CD8-positive, alpha-beta memory T cell (primary cell): ENCODE measurements at regions not wholly inside any gene's neighbourhood (a gene's known extent, or its start where the extent isn't known, plus 50 kb on each side); places are given as distances from the start of the nearest gene placed in this dataset.
"Not testable (repeated sequence)": the region's sequence is repeated elsewhere in the genome, so short reads cannot be mapped to it uniquely, and the experiment has no call there.

Source experiments
- CTCF ChIA-PET: fragments of 350-600 bp; sonication (Branson Sonifier 250); formaldehyde crosslinking; loops from one replicate; lab custom pipeline; 2021; ENCODE audit warnings: antibody characterized with exemption; lab: Charles Lee
- POLR2A ChIA-PET: fragments of 350-600 bp; sonication (Branson Sonifier 250); formaldehyde crosslinking; loops from one replicate; lab custom pipeline; 2021; ENCODE audit warnings: antibody characterized with exemption; lab: Charles Lee
- DNase-seq, 5 donors: peaks; one replicate each; pipeline versions ENCODE4 v3.0.0 to v3.0.0-alpha.2; 2020 to 2022; ENCODE audit warnings: mixed read lengths in 1 of 5
- H3K27ac ChIP-seq: one replicate; pipeline ENCODE4 v1.7.0; 2013; ENCODE audit warnings: low read depth, mild to moderate bottlenecking, low read length, moderate library complexity
- H3K27me3 ChIP-seq: 2 replicates; pipeline ENCODE4 v1.7.0; 2013; ENCODE audit warnings: low read length, mild to moderate bottlenecking; ENCODE audit not compliant: insufficient read depth, poor library complexity, severe bottlenecking
- H3K36me3 ChIP-seq: 2 replicates; pipeline ENCODE4 v1.7.0; 2013; ENCODE audit warnings: mild to moderate bottlenecking, low read length, moderate library complexity; ENCODE audit not compliant: insufficient read depth
- H3K4me1 ChIP-seq: 2 replicates; pipeline ENCODE4 v1.7.0; 2013; ENCODE audit warnings: mild to moderate bottlenecking, low read length, moderate library complexity; ENCODE audit not compliant: insufficient read depth
- H3K4me3 ChIP-seq: 2 replicates; pipeline ENCODE4 v1.7.0; 2013; ENCODE audit warnings: mild to moderate bottlenecking, low read length
- H3K9me3 ChIP-seq: 2 replicates; pipeline ENCODE4 v1.7.0; 2013; ENCODE audit warnings: mild to moderate bottlenecking, low read length
- H3K27ac Mint-ChIP-seq, 8 donors: one replicate each; pipeline ENCODE4 v1.8.0; 2020 to 2021; ENCODE audit warnings: mixed read lengths in 8 of 8, mild to moderate bottlenecking in 6 of 8, inconsistent platforms in 3 of 8, moderate library complexity in 3 of 8
- H3K27me3 Mint-ChIP-seq, 2 donors: one replicate each; pipeline ENCODE4 v1.8.0; 2020 to 2021; ENCODE audit warnings: mixed read lengths in 2 of 2, mild to moderate bottlenecking in 1 of 2, moderate library complexity in 1 of 2
- H3K36me3 Mint-ChIP-seq, 3 donors: one replicate each; pipeline ENCODE4 v1.8.0; 2020 to 2021; ENCODE audit warnings: mixed read lengths in 3 of 3, inconsistent platforms in 1 of 3, mild to moderate bottlenecking in 1 of 3
- H3K4me1 Mint-ChIP-seq, 3 donors: one replicate each; pipeline ENCODE4 v1.8.0; 2020 to 2021; ENCODE audit warnings: mixed read lengths in 3 of 3, inconsistent platforms in 1 of 3, mild to moderate bottlenecking in 1 of 3
- H3K4me3 Mint-ChIP-seq, 7 donors: one replicate each; pipeline ENCODE4 v1.8.0; 2020 to 2021; ENCODE audit warnings: mixed read lengths in 7 of 7, mild to moderate bottlenecking in 6 of 7, moderate library complexity in 4 of 7, inconsistent platforms in 2 of 7
- H3K9me3 Mint-ChIP-seq, 5 donors: one replicate each; pipeline ENCODE4 v1.8.0; 2020 to 2022; ENCODE audit warnings: mixed read lengths in 5 of 5, mild to moderate bottlenecking in 3 of 5, moderate library complexity in 2 of 5, inconsistent platforms in 1 of 5

GRCh38 chr15:22713933-22714332, 72.5 kb upstream of the NIPA1 start:
- H3K9me3 ChIP-seq, H3K4me1 Mint-ChIP-seq, H3K36me3 ChIP-seq, H3K27ac Mint-ChIP-seq, H3K27me3 ChIP-seq, DNase-seq, H3K36me3 Mint-ChIP-seq, H3K9me3 Mint-ChIP-seq, CTCF ChIA-PET, H3K4me3 ChIP-seq, H3K27ac ChIP-seq, POLR2A ChIA-PET, H3K4me1 ChIP-seq: not testable (repeated sequence)
- Mint-ChIP-seq H3K4me3 (peak overlapping the region in 6 of 7 donors; percentile 42 to 69 (median 56)), H3K27me3 (peaks cover 17 to 35% of the 10 kb centered on the region in 2 donors)

- Mint-ChIP-seq H3K27me3 (peaks cover 17 to 35% of the 10 kb centered on the region in 2 donors), H3K4me3 (peak overlapping the region in 6 of 7 donors; percentile 42 to 69 (median 56))
- H3K4me1 ChIP-seq, CTCF ChIA-PET, H3K27ac ChIP-seq, POLR2A ChIA-PET, H3K27me3 ChIP-seq, H3K36me3 ChIP-seq, H3K27ac Mint-ChIP-seq, H3K4me1 Mint-ChIP-seq, H3K9me3 Mint-ChIP-seq, DNase-seq, H3K36me3 Mint-ChIP-seq, H3K9me3 ChIP-seq, H3K4me3 ChIP-seq: not testable (repeated sequence)
Measured at GRCh38 chr15:22714358-22715132, 71.9 kb upstream of the NIPA1 start.

GRCh38 chr15:22715133-22715845, 71.2 kb upstream of the NIPA1 start:
- H3K9me3 Mint-ChIP-seq, H3K27ac ChIP-seq, H3K27ac Mint-ChIP-seq, H3K4me1 ChIP-seq, CTCF ChIA-PET, H3K36me3 Mint-ChIP-seq, POLR2A ChIA-PET, H3K36me3 ChIP-seq, DNase-seq, H3K4me3 ChIP-seq, H3K27me3 ChIP-seq, H3K4me1 Mint-ChIP-seq, H3K9me3 ChIP-seq: not testable (repeated sequence)
- peaks cover 17 to 39% of the 10 kb centered on the region in 2 donors for H3K27me3 Mint-ChIP-seq
- H3K4me3 Mint-ChIP-seq: peak overlapping the region in 2 of 7 donors; percentile 26 to 35

GRCh38 chr15:22719980-22720379, 66.5 kb upstream of the NIPA1 start:
- H3K27ac Mint-ChIP-seq, H3K4me1 ChIP-seq, H3K36me3 Mint-ChIP-seq, H3K36me3 ChIP-seq, H3K4me1 Mint-ChIP-seq, CTCF ChIA-PET, H3K4me3 ChIP-seq, H3K27ac ChIP-seq, H3K27me3 ChIP-seq, DNase-seq, H3K4me3 Mint-ChIP-seq, H3K9me3 ChIP-seq, H3K9me3 Mint-ChIP-seq, POLR2A ChIA-PET: not testable (repeated sequence)
- peaks cover 12 to 26% of the 10 kb centered on the region in 2 donors for H3K27me3 Mint-ChIP-seq

GRCh38 chr15:22726104-22726503, 60.3 kb upstream of the NIPA1 start:
- DNase-seq, H3K4me3 ChIP-seq, H3K36me3 Mint-ChIP-seq, H3K36me3 ChIP-seq, CTCF ChIA-PET, H3K9me3 ChIP-seq, H3K27me3 ChIP-seq, H3K9me3 Mint-ChIP-seq, H3K27ac ChIP-seq, H3K4me1 ChIP-seq, H3K4me1 Mint-ChIP-seq, H3K4me3 Mint-ChIP-seq, H3K27ac Mint-ChIP-seq, POLR2A ChIA-PET: not testable (repeated sequence)
- H3K27me3 Mint-ChIP-seq: peaks cover 7 to 27% of the 10 kb centered on the region in 2 donors

GRCh38 chr15:22735067-22735466, 51.4 kb upstream of the NIPA1 start:
- H3K27ac ChIP-seq, H3K36me3 ChIP-seq, H3K4me1 ChIP-seq, DNase-seq, POLR2A ChIA-PET, H3K27me3 ChIP-seq, H3K4me3 ChIP-seq, H3K9me3 Mint-ChIP-seq, H3K4me1 Mint-ChIP-seq, H3K4me3 Mint-ChIP-seq, H3K9me3 ChIP-seq, H3K27ac Mint-ChIP-seq, CTCF ChIA-PET, H3K36me3 Mint-ChIP-seq: not testable (repeated sequence)
- H3K27me3 Mint-ChIP-seq: peaks cover 1 to 16% of the 10 kb centered on the region in 2 donors

GRCh38 chr15:22735781-22736180, 50.7 kb upstream of the NIPA1 start:
- Mint-ChIP-seq H3K36me3 (no peaks in the 10 kb centered on the region), H3K4me3 (no peak overlapping the region), H3K27ac (no peak overlapping the region), H3K4me1 (peaks cover 2 to 8% (median 4%) of the 10 kb centered on the region in 3 donors), H3K27me3 (peaks cover 1 to 20% of the 10 kb centered on the region in 2 donors), H3K9me3 (no peaks in the 10 kb centered on the region)
- no peaks in the 10 kb centered on the region for H3K9me3 ChIP-seq
- CTCF ChIA-PET: no interaction called here
- no peaks in the 10 kb centered on the region for H3K4me1 ChIP-seq
- no peaks in the 10 kb centered on the region for H3K36me3 ChIP-seq
- H3K27ac ChIP-seq: no peak overlapping the region
- no peak overlapping the region for H3K4me3 ChIP-seq
- POLR2A ChIA-PET: no interaction called here
- no peak for DNase-seq
- no peaks in the 10 kb centered on the region for H3K27me3 ChIP-seq

GRCh38 chr15:22736200-22736599, 50.2 kb upstream of the NIPA1 start:
- H3K27me3 ChIP-seq, H3K9me3 Mint-ChIP-seq, H3K4me3 ChIP-seq, POLR2A ChIA-PET, DNase-seq, H3K4me1 Mint-ChIP-seq, H3K9me3 ChIP-seq, H3K36me3 Mint-ChIP-seq, H3K27ac ChIP-seq, H3K4me1 ChIP-seq, H3K27ac Mint-ChIP-seq, CTCF ChIA-PET, H3K36me3 ChIP-seq, H3K4me3 Mint-ChIP-seq: not testable (repeated sequence)
- peaks cover 1 to 16% of the 10 kb centered on the region in 2 donors for H3K27me3 Mint-ChIP-seq
